ENCODE measurements at regions not wholly inside any gene's neighbourhood (a gene's known extent, or its start where the extent isn't known, plus 50 kb on each side); places are given as distances from the start of the nearest gene placed in this dataset.

DNA sequence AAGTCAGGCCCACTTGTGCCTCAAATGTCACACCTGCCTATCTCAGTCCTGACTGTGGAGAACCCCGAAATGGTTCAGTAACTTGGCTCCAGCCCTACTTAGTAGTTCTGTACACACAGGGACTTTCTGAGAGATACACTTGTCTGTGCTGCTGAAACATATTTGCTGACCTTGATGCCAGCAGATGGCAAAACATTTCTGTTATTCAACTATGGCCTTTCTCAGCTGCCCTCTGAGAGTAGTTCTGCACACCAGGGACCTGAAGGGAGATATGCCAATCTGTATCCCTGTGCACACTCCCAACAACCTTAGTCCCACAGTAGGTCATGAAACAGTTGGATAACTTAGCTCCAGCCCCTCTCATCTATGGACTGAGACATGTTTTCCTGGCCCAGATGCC is 1651.5 kb downstream of the LRRC4C start:
- TF ChIP-seq, protein P1, sequence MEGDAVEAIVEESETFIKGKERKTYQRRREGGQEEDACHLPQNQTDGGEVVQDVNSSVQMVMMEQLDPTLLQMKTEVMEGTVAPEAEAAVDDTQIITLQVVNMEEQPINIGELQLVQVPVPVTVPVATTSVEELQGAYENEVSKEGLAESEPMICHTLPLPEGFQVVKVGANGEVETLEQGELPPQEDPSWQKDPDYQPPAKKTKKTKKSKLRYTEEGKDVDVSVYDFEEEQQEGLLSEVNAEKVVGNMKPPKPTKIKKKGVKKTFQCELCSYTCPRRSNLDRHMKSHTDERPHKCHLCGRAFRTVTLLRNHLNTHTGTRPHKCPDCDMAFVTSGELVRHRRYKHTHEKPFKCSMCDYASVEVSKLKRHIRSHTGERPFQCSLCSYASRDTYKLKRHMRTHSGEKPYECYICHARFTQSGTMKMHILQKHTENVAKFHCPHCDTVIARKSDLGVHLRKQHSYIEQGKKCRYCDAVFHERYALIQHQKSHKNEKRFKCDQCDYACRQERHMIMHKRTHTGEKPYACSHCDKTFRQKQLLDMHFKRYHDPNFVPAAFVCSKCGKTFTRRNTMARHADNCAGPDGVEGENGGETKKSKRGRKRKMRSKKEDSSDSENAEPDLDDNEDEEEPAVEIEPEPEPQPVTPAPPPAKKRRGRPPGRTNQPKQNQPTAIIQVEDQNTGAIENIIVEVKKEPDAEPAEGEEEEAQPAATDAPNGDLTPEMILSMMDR (conservative IDR thresholded peaks at IDR 0.05), result no peak
- TF ChIP-seq ZFX (IDR thresholded peaks at IDR 0.05), result no peak

Data from C4-2B (cell line).